Heart right ventricle (tissue), 16 donors: ENCODE measurements at regions not wholly inside any gene's neighbourhood (a gene's known extent, or its start where the extent isn't known, plus 50 kb on each side); places are given as distances from the start of the nearest gene placed in this dataset.

Experiments
- ATAC-seq, 8 donors: fragments of 200-7000 bp; cut with Tn5 transposase; one replicate each; pipeline ENCODE4 v1.9.1; 2020; ENCODE audit warnings: mild to moderate bottlenecking in 8 of 8, moderate library complexity in 8 of 8, moderate number of reproducible peaks in 1 of 8
- DNase-seq, 2 donors: peaks; one replicate each; pipeline ENCODE4 v3.0.0-alpha.2; 2020
- H3K27ac ChIP-seq, 10 donors: fragments of 200-600 bp; sonication (generic) in 2 of 10; one replicate each; pipeline versions ENCODE4 v1.5.0 to v1.8.0; 2020 to 2022; ENCODE audit warnings: mild to moderate bottlenecking in 3 of 10
- H3K27me3 ChIP-seq, 7 donors: fragments of 200-600 bp; one replicate each; pipeline ENCODE4 v1.8.0; 2021 to 2022; ENCODE audit warnings: mild to moderate bottlenecking in 2 of 7
- H3K36me3 ChIP-seq, 9 donors: fragments of 200-600 bp; sonication (generic) in 1 of 9; one replicate each; pipeline versions ENCODE4 v1.5.0 to v1.8.0; 2020 to 2022; ENCODE audit warnings: mild to moderate bottlenecking in 2 of 9
- H3K4me1 ChIP-seq, 9 donors: fragments of 200-600 bp; sonication (generic) in 1 of 9; one replicate each; pipeline versions ENCODE4 v1.5.0 to v1.8.0; 2020 to 2022; ENCODE audit warnings: mild to moderate bottlenecking in 4 of 9
- H3K4me3 ChIP-seq, 10 donors: fragments of 200-600 bp; sonication (generic) in 2 of 10; one replicate each; pipeline versions ENCODE4 v1.5.0 to v1.8.0; 2020 to 2022; ENCODE audit warnings: mild to moderate bottlenecking in 7 of 10, moderate library complexity in 2 of 10
- H3K9me3 ChIP-seq, 11 donors: fragments of 200-600 bp in 10 of 11; sonication (generic) in 2 of 11; one replicate each; pipeline versions ENCODE4 v1.5.0 to v1.8.0; 2013 to 2022; ENCODE audit warnings: mild to moderate bottlenecking in 2 of 11, control low read depth in 1 of 11, moderate library complexity in 1 of 11
- WGBS, 2 donors: extraction: QIAGEN DNeasy Blood & Tissue Kit; methylation state at CpG; one replicate each; pipeline ENCODE4 v1.1.7; 2013; ENCODE audit warnings: inconsistent platforms in 1 of 2; 5-methylcytosine and 5-hydroxymethylcytosine counted together
- intact Hi-C, 10 donors: fragments of 100-400 bp; cut with DNase I; formaldehyde crosslinking; loops; one replicate each; pipeline versions ENCODE4 v1.11.1 to v1.14.2; 2022
- TF ChIP-seq, protein P1 (sequence below), 9 donors: fragments of 200-600 bp; sonication (generic) in 2 of 9; IDR thresholded peaks; one replicate each; pipeline versions ENCODE4 v1.5.0 to v1.8.0; 2021 to 2022; ENCODE audit warnings: antibody characterized with exemption in 9 of 9, mild to moderate bottlenecking in 5 of 9, moderate library complexity in 1 of 9
- donor health status: Arrhythmogenic right ventricular cardiomyopathy.
- donor health status: ischemic (EF 13 %, LVEDD 7.1; RV severe dilation, severe dysfunction).
- donor health status: healthy with polysubstance abuse.
- donor health status: DM: no; HTN: yes; CAD: no.
- donor health status: DM: no; HTN: no; CAD: no.
- donor health status: ischemic (EF 25% LVEDD 6.9; RV normal size, moderate dysfunction).
- donor health status: ischemic (EF 25% LVEDD 5.7; RV mildly dilated, moderate dysfunction).
- donor health status: healthy.
- donor health status: DM: yes; HTN: yes; CAD: no.
- donor health status: Ischemic cardiomyopathy.
- donor health status: ischemic (EF 35%, LVEDD 5.7; RV mildly dilated, moderate dysfunction).
- donor health status: nonischemic (EF 11% LVEDD 7.7; RV severe dilation, severe dysfunction).
- donor health status: DM: yes; HTN: yes; CAD: no.
- donor health status: PGD.
- donor health status: ischemic (EF 29% LVEDD 5.4; RV normal size, mild dysfunction).
- donor health status: nonischemic (EF 23%, LVEDD 6.1; RV moderate dilation, normal function).

DNA sequence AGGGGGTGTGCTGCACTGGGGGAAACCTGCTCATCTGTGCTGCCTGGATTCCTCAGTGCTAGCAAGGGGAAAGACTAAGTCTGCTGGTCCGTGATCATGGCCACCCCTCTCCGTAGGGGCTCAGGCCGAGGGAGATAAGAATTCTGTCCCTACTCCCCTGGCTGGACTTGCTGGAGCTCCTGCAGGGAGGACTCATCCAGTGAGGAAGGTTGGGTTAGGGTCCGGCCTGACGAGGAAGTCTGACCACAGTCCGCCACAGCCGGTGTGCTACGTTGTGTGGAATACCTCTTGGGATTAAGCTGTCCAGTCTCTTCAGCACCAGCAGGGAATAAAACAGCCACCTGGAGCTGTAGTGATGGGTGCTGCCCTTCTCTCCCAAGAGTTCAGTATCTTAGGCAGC is 1309.1 kb upstream of the CADM2 start:
- Histone ChIP-seq H3K27ac (no peak overlapping the region), H3K36me3 (no peaks in the 10 kb centered on the region), H3K4me3 (no peak overlapping the region), H3K9me3 (peaks cover 0 to 33% (median 0%) of the 10 kb centered on the region in 11 donors), H3K27me3 (no peaks in the 10 kb centered on the region), H3K4me1 (no peaks in the 10 kb centered on the region)
- TF ChIP-seq, protein P1, sequence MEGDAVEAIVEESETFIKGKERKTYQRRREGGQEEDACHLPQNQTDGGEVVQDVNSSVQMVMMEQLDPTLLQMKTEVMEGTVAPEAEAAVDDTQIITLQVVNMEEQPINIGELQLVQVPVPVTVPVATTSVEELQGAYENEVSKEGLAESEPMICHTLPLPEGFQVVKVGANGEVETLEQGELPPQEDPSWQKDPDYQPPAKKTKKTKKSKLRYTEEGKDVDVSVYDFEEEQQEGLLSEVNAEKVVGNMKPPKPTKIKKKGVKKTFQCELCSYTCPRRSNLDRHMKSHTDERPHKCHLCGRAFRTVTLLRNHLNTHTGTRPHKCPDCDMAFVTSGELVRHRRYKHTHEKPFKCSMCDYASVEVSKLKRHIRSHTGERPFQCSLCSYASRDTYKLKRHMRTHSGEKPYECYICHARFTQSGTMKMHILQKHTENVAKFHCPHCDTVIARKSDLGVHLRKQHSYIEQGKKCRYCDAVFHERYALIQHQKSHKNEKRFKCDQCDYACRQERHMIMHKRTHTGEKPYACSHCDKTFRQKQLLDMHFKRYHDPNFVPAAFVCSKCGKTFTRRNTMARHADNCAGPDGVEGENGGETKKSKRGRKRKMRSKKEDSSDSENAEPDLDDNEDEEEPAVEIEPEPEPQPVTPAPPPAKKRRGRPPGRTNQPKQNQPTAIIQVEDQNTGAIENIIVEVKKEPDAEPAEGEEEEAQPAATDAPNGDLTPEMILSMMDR (IDR thresholded peaks at IDR 0.05): no peak
- WGBS, 2 donors: 78 to 83% methylated on average over 8 of the region's 8 CpGs
- DNase-seq: no peak
- intact Hi-C loops: no loop called here
- ATAC-seq: no peak

DNA sequence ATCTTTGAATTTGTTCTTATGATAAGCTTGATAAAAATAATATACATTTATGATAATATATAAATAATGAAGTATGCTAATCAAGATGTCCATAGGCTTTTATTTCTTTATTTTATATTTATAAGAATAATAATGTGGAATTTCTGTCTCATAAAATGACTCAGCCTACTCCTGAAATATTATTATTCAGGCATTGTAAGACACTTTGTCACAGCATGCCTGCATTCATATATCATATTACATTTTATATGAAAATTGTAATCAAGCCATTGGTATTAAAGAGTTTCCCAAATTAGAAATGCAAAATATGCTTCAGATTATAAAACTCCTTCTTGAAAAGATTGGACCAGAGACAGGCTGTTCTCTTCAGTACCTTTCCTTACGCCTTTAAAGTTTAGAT is 1303.7 kb upstream of the CADM2 start:
- Histone ChIP-seq H3K4me1 (no peaks in the 10 kb centered on the region), H3K9me3 (peaks cover 0 to 8% (median 0%) of the 10 kb centered on the region in 11 donors), H3K4me3 (no peak overlapping the region), H3K27ac (no peak overlapping the region), H3K36me3 (no peaks in the 10 kb centered on the region), H3K27me3 (no peaks in the 10 kb centered on the region)
- WGBS, 2 donors: 90 to 93% methylated on average over 1 of the region's 1 CpG
- ATAC-seq (no peak), DNase-seq (no peak)
- intact Hi-C loops: no loop called here
- TF ChIP-seq, protein P1 (IDR thresholded peaks at IDR 0.05): no peak

DNA sequence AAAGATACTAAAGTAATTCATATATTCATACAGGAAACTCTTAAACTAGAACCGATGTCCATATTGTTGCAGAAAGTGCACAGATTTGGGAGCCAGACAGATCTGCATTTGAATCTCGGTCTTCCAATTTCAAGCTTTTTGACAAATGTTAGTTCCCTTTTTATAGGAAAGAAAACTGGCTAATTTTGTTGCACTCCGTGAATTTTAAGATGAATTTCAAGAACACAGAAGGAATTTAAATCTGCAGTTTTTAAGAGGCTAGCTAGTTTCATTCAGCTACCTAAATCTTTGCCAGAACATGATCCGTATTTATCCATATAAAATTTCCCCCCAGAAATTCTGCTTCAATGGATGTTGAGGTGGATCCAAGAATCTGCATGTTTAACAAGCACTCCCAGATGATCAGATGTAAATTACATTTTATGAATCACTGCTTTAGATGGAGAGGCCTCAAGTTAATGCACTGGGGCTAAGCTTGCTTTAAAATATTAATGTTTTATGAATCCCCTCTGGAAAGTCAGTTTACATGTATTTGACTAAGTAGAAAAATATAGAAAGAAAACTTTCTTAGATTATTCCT is 1296.3 kb upstream of the CADM2 start:
- 76 to 81% methylated on average over 4 of the region's 4 CpGs for WGBS, 2 donors
- H3K4me1 ChIP-seq: no peaks in the 10 kb centered on the region
- DNase-seq (no peak), ATAC-seq (no peak)
- no peaks in the 10 kb centered on the region for H3K27me3 ChIP-seq
- H3K4me3 ChIP-seq: no peak overlapping the region
- TF ChIP-seq, protein P1 (IDR thresholded peaks at IDR 0.05): no peak
- no peaks in the 10 kb centered on the region for H3K36me3 ChIP-seq
- intact Hi-C loops: no loop called here
- H3K27ac ChIP-seq: no peak overlapping the region
- peaks cover 0 to 4% (median 0%) of the 10 kb centered on the region in 11 donors for H3K9me3 ChIP-seq

DNA sequence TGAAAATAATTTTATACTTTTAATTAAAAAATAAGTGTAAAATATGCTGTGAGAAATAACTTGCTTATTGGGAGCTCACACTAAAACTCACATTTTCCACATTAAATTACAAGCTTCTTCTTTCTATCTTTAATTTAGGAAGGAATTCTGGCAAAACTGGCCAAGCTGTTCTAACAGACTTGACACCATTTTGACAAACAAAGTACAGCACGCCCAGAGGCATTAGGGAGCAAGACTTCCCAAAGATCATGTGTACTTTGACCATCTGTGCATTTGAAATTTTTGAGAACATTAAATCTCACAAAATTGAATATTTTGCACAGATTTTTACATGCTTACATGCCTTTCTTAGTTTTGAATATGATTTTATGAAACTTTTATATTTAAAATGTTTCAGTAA is 1288.4 kb upstream of the CADM2 start:
- Histone ChIP-seq H3K9me3 (no peaks in the 10 kb centered on the region), H3K27me3 (no peaks in the 10 kb centered on the region), H3K4me1 (no peaks in the 10 kb centered on the region), H3K27ac (no peak overlapping the region), H3K4me3 (no peak overlapping the region), H3K36me3 (no peaks in the 10 kb centered on the region)
- no peak for ATAC-seq
- TF ChIP-seq, protein P1 (IDR thresholded peaks at IDR 0.05): no peak
- 78 to 88% methylated on average over 1 of the region's 1 CpG for WGBS, 2 donors
- intact Hi-C loops: no loop called here
- no peak for DNase-seq
